Endothelial cell of umbilical vein (primary cell): ENCODE measurements at regions not wholly inside any gene's neighbourhood (a gene's known extent, or its start where the extent isn't known, plus 50 kb on each side); places are given as distances from the start of the nearest gene placed in this dataset.

Source experiments
- BruUV-seq: library from RNA; stranded (reverse); fragments of 400-500 nt; replicated peaks from 2 replicates; lab custom pipeline; 2021; lab: Mats Ljungman, UMichigan
- CTCF ChIA-PET: fragments of 300-600, 350-600 bp; sonication (Branson Sonifier 250); formaldehyde crosslinking; loops from one replicate; lab custom pipeline; 2021; ENCODE audit warnings: antibody characterized with exemption, inconsistent platforms; lab: Charles Lee
- POLR2A ChIA-PET: fragments of 300-600, 350-600 bp; sonication (Branson Sonifier 250); formaldehyde crosslinking; loops from one replicate; lab custom pipeline; 2021; ENCODE audit warnings: antibody characterized with exemption, inconsistent platforms; lab: Charles Lee
- DNase-seq: peaks from one replicate; pipeline ENCODE4 v3.0.0-alpha.2; 2011; ENCODE audit warnings: low read depth, low spot score
- FAIRE-seq: peaks from 2 replicates; lab custom pipeline; 2011; peaks lifted over from hg19 to GRCh38; lab: Jason Lieb, UNC
- H2AFZ ChIP-seq: 2 replicates; pipeline ENCODE4 v1.6.0; 2012; ENCODE audit warnings: low read depth, low read length, control low read depth, inconsistent platforms
- H3K27ac ChIP-seq: 2 replicates; pipeline ENCODE4 v1.5.1; 2011; ENCODE audit warnings: low read depth, mild to moderate bottlenecking, control low read depth, low read length, moderate library complexity; ENCODE audit not compliant: insufficient read depth
- H3K27me3 ChIP-seq, 2 experiments: 2 replicates each; pipeline versions ENCODE4 v1.6.0 to v1.6.1; 2011; ENCODE audit warnings: low read length in 2 of 2, mixed read lengths in 1 of 2; ENCODE audit not compliant: control insufficient read depth in 2 of 2, insufficient read depth in 2 of 2
- H3K36me3 ChIP-seq, 2 experiments: 2 replicates in 1 of 2; 3 replicates in 1 of 2; pipeline ENCODE4 v1.5.1; 2011; ENCODE audit warnings: low read length in 2 of 2, mild to moderate bottlenecking in 1 of 2, moderate library complexity in 1 of 2; ENCODE audit not compliant: control insufficient read depth in 2 of 2, insufficient read depth in 2 of 2; ENCODE audit errors: extremely low read depth in 1 of 2
- H3K4me1 ChIP-seq: 3 replicates; pipeline ENCODE4 v1.5.1; 2011; ENCODE audit warnings: mild to moderate bottlenecking, low read length; ENCODE audit not compliant: control insufficient read depth, insufficient read depth; ENCODE audit errors: extremely low read depth
- H3K4me2 ChIP-seq: 2 replicates; pipeline ENCODE4 v1.6.1; 2011; ENCODE audit warnings: low read length, control low read depth, mixed read lengths; ENCODE audit not compliant: insufficient read depth
- H3K4me3 ChIP-seq, 3 experiments: fragments of 200-600 bp in 1 of 3; sonication (generic), shearing (Covaris generic) in 1 of 3; replicated peaks in 1 of 3; 2 replicates each; pipeline ENCODE4 v1.5.1; 2011 to 2016; ENCODE audit warnings: control low read depth in 3 of 3, low read length in 3 of 3, mild to moderate bottlenecking in 2 of 3, inconsistent platforms in 1 of 3, low read depth in 1 of 3, moderate library complexity in 1 of 3; ENCODE audit not compliant: insufficient read depth in 1 of 3
- H3K79me2 ChIP-seq: 2 replicates; pipeline ENCODE4 v1.6.0; 2012; ENCODE audit warnings: low read length, inconsistent platforms; ENCODE audit not compliant: control insufficient read depth, insufficient read depth
- H3K9ac ChIP-seq: replicated peaks from 2 replicates; pipeline ENCODE3; 2011; ENCODE audit warnings: low read length, control low read depth; ENCODE audit not compliant: insufficient read depth; ENCODE audit errors: extremely low read depth
- H3K9me1 ChIP-seq: replicated peaks from 3 replicates; pipeline ENCODE4 v1.6.0; 2011; ENCODE audit warnings: mild to moderate bottlenecking, low read length; ENCODE audit not compliant: control insufficient read depth, insufficient read depth; ENCODE audit errors: extremely low read depth
- H3K9me3 ChIP-seq: replicated peaks from 2 replicates; pipeline ENCODE4 v1.5.1; 2012; ENCODE audit warnings: low read length, inconsistent platforms; ENCODE audit not compliant: control insufficient read depth, insufficient read depth
- H4K20me1 ChIP-seq: replicated peaks from 2 replicates; pipeline ENCODE3; 2011; ENCODE audit warnings: mild to moderate bottlenecking, low read length; ENCODE audit not compliant: control insufficient read depth, insufficient read depth; ENCODE audit errors: extremely low read depth
- EZH2 ChIP-seq: IDR thresholded peaks from 2 replicates; pipeline ENCODE4 v1.6.1; 2012; ENCODE audit warnings: borderline replicate concordance, low read depth, mild to moderate bottlenecking, moderate library complexity, low read length, inconsistent platforms; ENCODE audit not compliant: severe bottlenecking
- FOS ChIP-seq: IDR thresholded peaks from 2 replicates; pipeline ENCODE4 v1.6.1; 2011; ENCODE audit warnings: mild to moderate bottlenecking, low read length, moderate library complexity, borderline replicate concordance; ENCODE audit not compliant: insufficient read depth
- GATA2 ChIP-seq: IDR thresholded peaks from 2 replicates; pipeline ENCODE4 v1.7.0; 2011; ENCODE audit warnings: low read depth, mild to moderate bottlenecking, moderate library complexity, mixed read lengths, low read length; ENCODE audit not compliant: insufficient read length, insufficient read depth
- JUN ChIP-seq: IDR thresholded peaks from 2 replicates; pipeline ENCODE4 v1.6.1; 2011; ENCODE audit warnings: borderline replicate concordance, low read depth; ENCODE audit not compliant: insufficient read length, insufficient read depth
- MYC ChIP-seq: IDR thresholded peaks from one replicate; pipeline ENCODE4 v1.6.1; 2011; ENCODE audit warnings: mild to moderate bottlenecking, low read depth, low read length
- POLR2A ChIP-seq: IDR thresholded peaks from 2 replicates; pipeline ENCODE4 v1.6.1; 2012; ENCODE audit warnings: low read depth, mild to moderate bottlenecking, control low read depth, low read length
- POLR2AphosphoS5 ChIP-seq: IDR thresholded peaks from 2 replicates; pipeline ENCODE4 v1.6.1; 2012; ENCODE audit warnings: low read depth, mild to moderate bottlenecking, control low read depth, low read length, moderate library complexity; ENCODE audit not compliant: insufficient read depth
- dilution Hi-C: fragments of 300-500 bp; cut with MboI; formaldehyde crosslinking; loops from one replicate; pipeline ENCODE4 v1.15.0; 2019; ENCODE audit warnings: low sequenced_read_pairs; ENCODE audit not compliant: extremely low pct_ligation_motif_present
- intact Hi-C: fragments of 100-400 bp; cut with micrococcal nuclease; formaldehyde crosslinking; loops from one replicate; pipeline ENCODE4 v1.10.0; 2022
- TF ChIP-seq, protein P1 (sequence below), 2 donors: IDR thresholded peaks; 1 replicate in 1 of 2; 2 replicates in 1 of 2; pipeline ENCODE4 v1.5.1; 2011; ENCODE audit warnings: low read length in 2 of 2, mild to moderate bottlenecking in 2 of 2, moderate library complexity in 2 of 2, control low read depth in 1 of 2, inconsistent platforms in 1 of 2, low read depth in 1 of 2; ENCODE audit not compliant: insufficient read depth in 1 of 2; ENCODE audit errors: extremely low read depth in 1 of 2
- TF ChIP-seq, protein P2 (sequence below): IDR thresholded peaks from 2 replicates; pipeline ENCODE4 v1.6.1; 2011; ENCODE audit not compliant: insufficient read depth, insufficient read length

DNA sequence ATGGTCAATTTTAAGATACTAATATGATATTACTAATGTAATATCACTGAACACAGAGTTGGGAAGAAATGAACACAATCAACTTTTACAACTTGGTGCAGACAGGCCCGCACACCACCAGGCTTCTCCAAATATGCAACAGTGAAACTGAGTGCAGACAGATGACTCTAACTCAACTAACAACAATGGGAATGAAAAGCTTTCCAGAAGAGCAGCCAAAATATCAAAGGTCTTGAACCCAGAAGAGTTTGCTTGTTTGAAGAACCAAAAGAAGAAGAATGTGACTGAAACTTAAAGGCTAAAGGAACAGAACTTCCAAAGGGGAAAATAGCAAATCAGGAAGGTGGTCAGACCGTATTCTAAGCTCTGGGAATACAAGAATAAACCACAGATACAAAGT lies 89.8 kb upstream of the COL11A1 start:
- H3K9me3 ChIP-seq = no peaks in the 10 kb centered on the region
- POLR2A ChIA-PET = no interaction called here

More for the DNA sequence above, 89.8 kb upstream of the COL11A1 start:
- FAIRE-seq (no peak), DNase-seq (no peak)
- H3K27ac ChIP-seq = no peak overlapping the region
- TF ChIP-seq EZH2 (no peak), GATA2 (no peak), JUN (no peak), FOS (no peak), POLR2A (no peak), MYC (no peak), POLR2AphosphoS5 (no peak)
- TF ChIP-seq, protein P1, sequence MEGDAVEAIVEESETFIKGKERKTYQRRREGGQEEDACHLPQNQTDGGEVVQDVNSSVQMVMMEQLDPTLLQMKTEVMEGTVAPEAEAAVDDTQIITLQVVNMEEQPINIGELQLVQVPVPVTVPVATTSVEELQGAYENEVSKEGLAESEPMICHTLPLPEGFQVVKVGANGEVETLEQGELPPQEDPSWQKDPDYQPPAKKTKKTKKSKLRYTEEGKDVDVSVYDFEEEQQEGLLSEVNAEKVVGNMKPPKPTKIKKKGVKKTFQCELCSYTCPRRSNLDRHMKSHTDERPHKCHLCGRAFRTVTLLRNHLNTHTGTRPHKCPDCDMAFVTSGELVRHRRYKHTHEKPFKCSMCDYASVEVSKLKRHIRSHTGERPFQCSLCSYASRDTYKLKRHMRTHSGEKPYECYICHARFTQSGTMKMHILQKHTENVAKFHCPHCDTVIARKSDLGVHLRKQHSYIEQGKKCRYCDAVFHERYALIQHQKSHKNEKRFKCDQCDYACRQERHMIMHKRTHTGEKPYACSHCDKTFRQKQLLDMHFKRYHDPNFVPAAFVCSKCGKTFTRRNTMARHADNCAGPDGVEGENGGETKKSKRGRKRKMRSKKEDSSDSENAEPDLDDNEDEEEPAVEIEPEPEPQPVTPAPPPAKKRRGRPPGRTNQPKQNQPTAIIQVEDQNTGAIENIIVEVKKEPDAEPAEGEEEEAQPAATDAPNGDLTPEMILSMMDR (IDR thresholded peaks at IDR 0.05; ENCODE audit: extremely low read depth in 1 of 2, insufficient read depth in 1 of 2, low read depth in 1 of 2, low read length in 2 of 2) = no peak
- TF ChIP-seq, protein P2, sequence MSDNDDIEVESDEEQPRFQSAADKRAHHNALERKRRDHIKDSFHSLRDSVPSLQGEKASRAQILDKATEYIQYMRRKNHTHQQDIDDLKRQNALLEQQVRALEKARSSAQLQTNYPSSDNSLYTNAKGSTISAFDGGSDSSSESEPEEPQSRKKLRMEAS = no peak
- CTCF ChIA-PET = no interaction called here
- H3K79me2 ChIP-seq = no peaks in the 10 kb centered on the region
- no peaks in the 10 kb centered on the region for H3K36me3 ChIP-seq
- dilution Hi-C loops (no loop called here), intact Hi-C loops (no loop called here)
- H3K4me2 ChIP-seq = no peak overlapping the region
- H3K9ac ChIP-seq = no peak overlapping the region
- no peak overlapping the region for H2AFZ ChIP-seq
- H3K4me1 ChIP-seq = no peaks in the 10 kb centered on the region
- no peaks in the 10 kb centered on the region for H3K9me1 ChIP-seq
- no TSS peak for BruUV-seq
- H4K20me1 ChIP-seq = no peaks in the 10 kb centered on the region
- no peaks in the 10 kb centered on the region for H3K27me3 ChIP-seq
- no peak overlapping the region for H3K4me3 ChIP-seq
